ENCODE measurements at regions not wholly inside any gene's neighbourhood (a gene's known extent, or its start where the extent isn't known, plus 50 kb on each side); places are given as distances from the start of the nearest gene placed in this dataset.

GRCh38 chr5:93289942-93290341 lies 291.1 kb downstream of the NR2F1-AS1 start:
- TF ChIP-seq, protein P1, sequence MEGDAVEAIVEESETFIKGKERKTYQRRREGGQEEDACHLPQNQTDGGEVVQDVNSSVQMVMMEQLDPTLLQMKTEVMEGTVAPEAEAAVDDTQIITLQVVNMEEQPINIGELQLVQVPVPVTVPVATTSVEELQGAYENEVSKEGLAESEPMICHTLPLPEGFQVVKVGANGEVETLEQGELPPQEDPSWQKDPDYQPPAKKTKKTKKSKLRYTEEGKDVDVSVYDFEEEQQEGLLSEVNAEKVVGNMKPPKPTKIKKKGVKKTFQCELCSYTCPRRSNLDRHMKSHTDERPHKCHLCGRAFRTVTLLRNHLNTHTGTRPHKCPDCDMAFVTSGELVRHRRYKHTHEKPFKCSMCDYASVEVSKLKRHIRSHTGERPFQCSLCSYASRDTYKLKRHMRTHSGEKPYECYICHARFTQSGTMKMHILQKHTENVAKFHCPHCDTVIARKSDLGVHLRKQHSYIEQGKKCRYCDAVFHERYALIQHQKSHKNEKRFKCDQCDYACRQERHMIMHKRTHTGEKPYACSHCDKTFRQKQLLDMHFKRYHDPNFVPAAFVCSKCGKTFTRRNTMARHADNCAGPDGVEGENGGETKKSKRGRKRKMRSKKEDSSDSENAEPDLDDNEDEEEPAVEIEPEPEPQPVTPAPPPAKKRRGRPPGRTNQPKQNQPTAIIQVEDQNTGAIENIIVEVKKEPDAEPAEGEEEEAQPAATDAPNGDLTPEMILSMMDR (IDR thresholded peaks at IDR 0.05; ENCODE audit: low read depth, low read length, poor library complexity, severe bottlenecking), result no peak
- TF ChIP-seq EZH2phosphoT487 (IDR thresholded peaks at IDR 0.05; ENCODE audit: borderline replicate concordance, low read length), result no peak

Data from DOHH2 (cell line).